GM19463 (cell line): ENCODE measurements at regions not wholly inside any gene's neighbourhood (a gene's known extent, or its start where the extent isn't known, plus 50 kb on each side); places are given as distances from the start of the nearest gene placed in this dataset.
"Not testable (repeated sequence)": the region's sequence is repeated elsewhere in the genome, so short reads cannot be mapped to it uniquely, and the experiment has no call there.

Experiments
- ATAC-seq: cut with Tn5 transposase; IDR thresholded peaks from one replicate; pipeline ENCODE4 v1.9.1; 2021; ENCODE audit warnings: mild to moderate bottlenecking, moderate library complexity; ENCODE audit not compliant: unreplicated experiment

GRCh38 chr15:23913081-23913480, 226.0 kb upstream of the NDN start:
- no peak for ATAC-seq

- no peak for ATAC-seq
Observed at GRCh38 chr15:23913635-23914034, 226.5 kb upstream of the NDN start.

DNA sequence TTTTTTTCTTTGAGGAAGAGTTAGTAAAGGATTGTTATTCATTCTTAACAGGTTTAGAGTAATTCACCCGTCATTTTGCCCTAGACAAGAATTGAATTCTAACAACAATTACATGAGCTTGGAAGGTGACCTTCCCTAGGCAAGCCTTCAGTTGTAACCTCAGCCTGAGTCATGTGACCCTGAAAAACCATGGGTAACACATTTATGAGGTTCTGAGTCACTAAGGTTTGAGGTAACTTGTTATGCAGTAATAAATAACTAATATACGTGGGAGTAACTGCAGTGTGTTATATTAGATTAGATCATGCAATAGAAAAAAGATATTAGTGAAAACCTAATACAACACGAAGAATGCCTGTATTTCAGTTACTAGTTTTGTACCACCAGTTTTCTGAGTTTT, 237.6 kb upstream of the NDN start:
- ATAC-seq: no peak

GRCh38 chr15:23954931-23955330, 267.8 kb upstream of the NDN start:
- no peak for ATAC-seq

DNA sequence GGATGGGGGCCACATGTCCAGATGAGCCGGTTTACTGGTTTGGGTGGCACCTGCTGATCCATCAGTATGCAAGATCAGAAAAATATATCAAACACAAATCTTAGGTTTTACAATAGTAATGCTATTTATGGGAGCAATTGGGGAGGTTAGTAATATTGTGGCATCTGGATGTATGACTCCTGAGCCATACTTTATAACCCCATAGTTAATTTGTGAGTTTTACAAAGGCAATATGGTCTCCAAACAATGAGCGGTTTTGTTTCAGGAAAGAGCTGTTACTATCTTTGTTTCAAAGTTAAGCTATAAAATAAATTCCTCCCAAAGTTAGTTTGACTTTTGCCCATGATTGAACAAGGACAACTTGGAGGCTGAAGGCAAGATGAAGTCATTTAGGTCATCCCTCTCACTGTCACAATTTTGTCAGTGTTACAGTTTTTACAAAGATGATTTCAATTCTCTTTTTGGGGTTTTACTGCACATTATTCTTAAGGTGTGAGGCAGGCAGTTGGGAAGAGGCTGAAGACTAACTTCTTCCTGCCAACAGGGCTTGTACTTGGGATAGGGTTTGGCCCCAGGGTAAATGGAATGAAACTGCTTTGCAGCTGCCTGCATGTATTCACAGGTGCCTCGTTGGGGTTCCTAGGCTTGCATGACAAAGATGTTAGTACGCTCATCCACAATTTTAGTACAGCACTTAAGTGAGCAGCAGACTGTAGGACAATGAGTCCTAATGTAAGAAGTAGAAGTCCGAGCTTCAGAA, 296.6 kb upstream of the NDN start:
- ATAC-seq: no peak

GRCh38 chr15:23994273-23994672, 307.2 kb upstream of the NDN start:
- ATAC-seq: no peak

DNA sequence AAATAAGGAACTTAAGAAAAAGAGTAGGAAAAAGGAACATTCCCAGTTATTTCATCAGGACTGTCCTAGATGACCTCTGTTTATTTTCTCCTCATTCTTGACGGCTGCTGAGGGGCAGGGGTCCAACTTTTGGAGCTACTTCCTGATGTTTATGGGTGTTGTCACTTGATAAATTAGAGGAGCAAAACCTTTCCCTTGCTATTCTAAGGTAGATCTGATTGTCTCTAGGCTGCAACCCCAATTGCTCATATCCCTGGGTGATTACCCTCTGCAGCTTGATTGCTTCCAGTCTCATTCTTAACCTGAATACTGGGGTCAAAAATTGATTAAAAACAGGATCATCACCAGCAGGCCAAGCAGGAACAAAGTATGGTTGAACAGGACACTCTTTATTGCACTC, 311.0 kb upstream of the NDN start:
- ATAC-seq: no peak

DNA sequence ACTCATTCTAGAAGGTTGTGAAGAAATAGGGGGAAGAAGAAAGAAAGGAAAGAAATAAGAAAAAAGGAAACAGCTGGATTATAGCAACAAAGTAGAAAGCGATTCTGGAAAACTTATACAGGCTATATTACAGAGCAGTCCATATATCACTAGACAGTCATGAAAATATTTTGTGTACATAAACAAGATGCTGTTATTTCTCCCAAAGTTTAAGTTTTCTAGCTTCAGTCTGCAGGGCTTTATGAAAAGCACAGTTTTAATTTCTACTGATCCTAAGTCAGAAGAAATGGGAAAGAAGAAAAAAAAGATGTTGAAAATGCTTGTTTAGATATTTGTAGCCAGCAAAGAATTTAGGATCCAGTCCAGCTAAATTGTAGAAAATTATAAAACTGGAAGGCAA, 321.4 kb upstream of the NDN start:
- no peak for ATAC-seq

DNA sequence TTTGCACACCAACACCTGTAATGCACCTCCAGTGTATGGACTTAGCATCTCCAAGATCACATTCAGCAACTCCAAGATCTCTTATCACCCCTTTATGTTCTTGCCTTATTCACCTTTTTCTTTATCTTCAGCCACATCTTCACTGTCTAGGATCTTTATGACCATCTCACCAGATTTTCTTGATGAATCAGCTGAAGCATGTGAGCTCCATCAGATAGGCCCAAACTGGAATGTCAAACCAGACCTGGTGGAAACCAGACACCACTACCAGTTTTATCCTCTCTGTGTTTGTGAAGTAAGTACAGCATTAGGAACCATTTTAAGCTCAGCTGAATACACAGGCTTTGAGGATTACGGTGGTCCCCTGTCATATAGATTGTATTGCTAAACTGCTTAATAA, 330.4 kb upstream of the NDN start:
- ATAC-seq: no peak

GRCh38 chr15:24039683-24040082, 352.6 kb upstream of the NDN start:
- ATAC-seq: no peak

GRCh38 chr15:24054547-24055245, 367.6 kb upstream of the NDN start:
- ATAC-seq: no peak

- no peak for ATAC-seq
Observed at GRCh38 chr15:24067733-24068501, 380.8 kb upstream of the NDN start.

DNA sequence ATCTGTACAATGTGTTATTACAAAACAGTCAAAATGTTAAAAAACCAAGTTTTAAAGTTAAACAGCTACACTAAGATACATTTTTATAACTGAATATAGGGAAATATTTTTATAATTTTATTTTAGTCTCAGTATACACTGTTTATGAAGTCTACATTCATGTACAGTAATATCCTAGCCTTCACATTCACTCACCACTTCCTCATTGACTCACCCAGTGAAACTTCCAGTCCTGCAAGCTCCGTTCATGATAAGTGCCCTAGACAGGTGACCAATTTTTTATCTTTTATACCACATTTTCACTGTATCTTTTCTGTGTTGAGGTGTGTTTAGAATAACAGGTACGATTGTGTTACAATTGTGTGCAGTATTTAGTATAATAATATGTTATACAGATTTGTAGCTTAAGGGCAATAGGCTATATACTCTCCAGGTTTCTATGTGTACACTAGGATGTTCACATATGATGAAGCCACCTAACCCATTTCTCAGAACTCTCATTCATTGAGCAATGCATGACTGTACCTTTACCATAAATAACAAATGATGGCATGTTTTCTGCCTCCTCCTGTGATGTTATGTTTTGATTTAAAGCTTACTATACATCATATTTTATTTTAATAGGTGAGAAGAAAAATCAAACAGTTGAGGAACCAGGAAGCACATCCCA, 388.4 kb upstream of the NDN start:
- no peak for ATAC-seq

GRCh38 chr15:24076090-24076784, 389.1 kb upstream of the NDN start:
- no peak for ATAC-seq

DNA sequence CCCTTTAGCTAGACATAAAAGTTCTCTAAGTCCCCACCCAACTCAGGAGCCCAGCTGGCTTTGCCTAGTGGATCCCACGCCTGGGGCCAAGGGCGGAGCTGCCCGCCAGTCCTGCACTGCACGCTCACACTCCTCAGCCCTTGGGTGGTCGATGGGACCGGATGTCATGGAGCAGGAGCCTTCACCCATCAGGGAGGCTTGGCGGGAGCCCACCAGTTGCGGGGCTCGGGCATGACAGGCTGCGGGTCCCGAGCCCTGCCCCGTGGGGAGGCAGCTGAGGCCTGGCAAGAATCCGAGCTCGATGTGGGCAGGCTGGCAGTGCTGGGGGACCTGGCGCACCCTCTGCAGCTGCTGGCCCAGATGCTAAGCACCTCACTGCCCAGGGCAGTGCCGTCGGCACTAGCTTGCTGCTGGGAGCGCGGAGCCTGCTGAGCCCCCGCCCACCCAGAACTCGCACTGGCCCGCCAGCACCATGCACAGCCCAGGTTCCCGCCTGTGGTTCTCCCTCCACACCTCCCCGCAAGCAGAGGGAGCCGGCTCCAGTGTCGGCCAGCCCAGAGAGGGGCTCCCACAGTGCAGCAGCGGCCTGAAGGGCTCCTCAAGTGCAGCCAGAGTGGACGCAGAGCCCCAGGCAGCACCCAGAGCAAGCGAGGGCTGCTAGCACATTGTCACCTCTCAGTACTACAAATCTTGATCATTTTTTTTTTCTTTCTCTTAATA, 391.4 kb upstream of the NDN start:
- no peak for ATAC-seq

GRCh38 chr15:24088941-24089340, 401.8 kb upstream of the NDN start:
- not testable (repeated sequence) for ATAC-seq

GRCh38 chr15:24101503-24101902, 414.4 kb upstream of the NDN start:
- ATAC-seq: not testable (repeated sequence)

DNA sequence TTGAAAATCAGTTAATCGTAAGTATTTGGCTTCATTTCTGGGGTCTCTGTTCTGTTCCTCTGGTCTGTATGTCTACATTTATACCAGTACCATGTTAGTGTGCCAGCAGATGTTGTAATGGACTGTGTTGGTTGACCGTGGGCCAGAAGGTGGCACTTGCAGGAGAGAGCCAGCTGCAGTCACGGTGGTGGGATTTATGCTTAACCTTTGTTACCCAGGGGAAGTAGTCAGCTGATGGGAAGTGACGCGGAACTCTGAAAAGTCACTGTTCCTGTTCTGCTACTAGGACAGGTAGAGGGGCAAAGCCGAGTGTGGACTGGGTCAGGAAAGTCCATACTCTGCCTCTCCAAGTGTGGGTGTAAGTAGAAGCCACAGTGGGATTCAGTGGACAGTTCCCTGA, 420.4 kb upstream of the NDN start:
- ATAC-seq: not testable (repeated sequence)

GRCh38 chr15:24107948-24108347, 420.8 kb upstream of the NDN start:
- ATAC-seq: not testable (repeated sequence)

GRCh38 chr15:24108349-24108748, 421.2 kb upstream of the NDN start:
- ATAC-seq: not testable (repeated sequence)
